MM.1S (cell line): ENCODE measurements at regions not wholly inside any gene's neighbourhood (a gene's known extent, or its start where the extent isn't known, plus 50 kb on each side); places are given as distances from the start of the nearest gene placed in this dataset.

Experiments
- EZH2 ChIP-seq: fragments of 300-600 bp; sonication (generic); optimal IDR thresholded peaks from 2 replicates; pipeline ENCODE3; 2017; ENCODE audit warnings: low read depth, mild to moderate bottlenecking, antibody characterized with exemption, low read length, mixed read lengths
- EZH2phosphoT487 ChIP-seq: fragments of 300-600 bp; sonication (generic); IDR thresholded peaks from 2 replicates; pipeline ENCODE4 v1.6.1; 2018; ENCODE audit warnings: antibody characterized with exemption, low read length
- TF ChIP-seq, protein P1 (sequence below): fragments of 300-600 bp; sonication (generic); IDR thresholded peaks from 2 replicates; pipeline ENCODE4 v1.5.1; 2016; ENCODE audit warnings: antibody characterized with exemption, low read length, mixed read lengths

DNA sequence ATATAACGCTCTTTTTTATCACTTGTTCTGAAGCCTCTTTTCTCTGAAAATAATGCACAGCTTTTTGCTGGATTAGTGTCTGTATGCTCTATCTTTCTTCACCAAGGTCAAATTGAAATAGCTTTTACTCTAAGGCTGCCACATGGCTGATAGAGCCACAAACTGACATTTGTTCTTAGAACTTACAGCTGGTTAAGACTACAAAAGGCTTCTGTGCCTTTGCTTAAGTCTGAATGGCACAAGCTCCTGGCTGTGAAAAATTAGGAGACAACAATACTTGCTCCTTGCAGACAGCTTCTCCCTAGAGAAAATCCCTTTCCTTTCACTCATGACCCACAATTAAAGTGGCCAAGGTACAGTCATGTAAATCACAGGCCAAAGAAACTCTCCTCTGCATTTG, 515.3 kb downstream of the DSC3 start:
- TF ChIP-seq, protein P1, sequence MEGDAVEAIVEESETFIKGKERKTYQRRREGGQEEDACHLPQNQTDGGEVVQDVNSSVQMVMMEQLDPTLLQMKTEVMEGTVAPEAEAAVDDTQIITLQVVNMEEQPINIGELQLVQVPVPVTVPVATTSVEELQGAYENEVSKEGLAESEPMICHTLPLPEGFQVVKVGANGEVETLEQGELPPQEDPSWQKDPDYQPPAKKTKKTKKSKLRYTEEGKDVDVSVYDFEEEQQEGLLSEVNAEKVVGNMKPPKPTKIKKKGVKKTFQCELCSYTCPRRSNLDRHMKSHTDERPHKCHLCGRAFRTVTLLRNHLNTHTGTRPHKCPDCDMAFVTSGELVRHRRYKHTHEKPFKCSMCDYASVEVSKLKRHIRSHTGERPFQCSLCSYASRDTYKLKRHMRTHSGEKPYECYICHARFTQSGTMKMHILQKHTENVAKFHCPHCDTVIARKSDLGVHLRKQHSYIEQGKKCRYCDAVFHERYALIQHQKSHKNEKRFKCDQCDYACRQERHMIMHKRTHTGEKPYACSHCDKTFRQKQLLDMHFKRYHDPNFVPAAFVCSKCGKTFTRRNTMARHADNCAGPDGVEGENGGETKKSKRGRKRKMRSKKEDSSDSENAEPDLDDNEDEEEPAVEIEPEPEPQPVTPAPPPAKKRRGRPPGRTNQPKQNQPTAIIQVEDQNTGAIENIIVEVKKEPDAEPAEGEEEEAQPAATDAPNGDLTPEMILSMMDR: no peak
- no peak for TF ChIP-seq EZH2
- TF ChIP-seq EZH2phosphoT487: no peak
